CD14-positive monocyte (primary cell): ENCODE measurements at regions not wholly inside any gene's neighbourhood (a gene's known extent, or its start where the extent isn't known, plus 50 kb on each side); places are given as distances from the start of the nearest gene placed in this dataset.

Experiments
- DNase-seq, 3 donors: peaks; one replicate each; pipeline ENCODE4 v3.0.0-alpha.2; 2011 to 2022
- H2AFZ ChIP-seq: 2 replicates; pipeline ENCODE4 v1.6.0; 2012; ENCODE audit warnings: mild to moderate bottlenecking, low read depth, low read length, inconsistent platforms; ENCODE audit not compliant: insufficient read depth, poor library complexity, severe bottlenecking
- H3K27ac ChIP-seq, 2 donors: 1 replicate in 1 of 2; 2 replicates in 1 of 2; pipeline ENCODE4 v1.5.1; 2012 to 2013; ENCODE audit warnings: low read length in 2 of 2, control low read depth in 1 of 2, inconsistent platforms in 1 of 2, low read depth in 1 of 2, mild to moderate bottlenecking in 1 of 2
- H3K27me3 ChIP-seq, 2 donors: one replicate each; pipeline versions ENCODE4 v1.6.0 to v1.6.1; 2011 to 2013; ENCODE audit warnings: low read length in 2 of 2; ENCODE audit not compliant: control insufficient read depth in 2 of 2, insufficient read depth in 2 of 2
- H3K36me3 ChIP-seq, 2 donors: replicated peaks in 1 of 2; 1 replicate in 1 of 2; 2 replicates in 1 of 2; pipeline versions ENCODE4 v1.5.1 to v1.6.1; 2012 to 2013; ENCODE audit warnings: low read length in 2 of 2, control low read depth in 1 of 2, inconsistent platforms in 1 of 2, mild to moderate bottlenecking in 1 of 2; ENCODE audit not compliant: insufficient read depth in 2 of 2, control insufficient read depth in 1 of 2
- H3K4me1 ChIP-seq, 2 donors: 1 replicate in 1 of 2; 2 replicates in 1 of 2; pipeline versions ENCODE4 v1.5.1 to v1.6.1; 2012 to 2013; ENCODE audit warnings: low read length in 2 of 2, control low read depth in 1 of 2, inconsistent platforms in 1 of 2, mild to moderate bottlenecking in 1 of 2, moderate library complexity in 1 of 2; ENCODE audit not compliant: insufficient read depth in 2 of 2, control insufficient read depth in 1 of 2
- H3K4me2 ChIP-seq: replicated peaks from 2 replicates; pipeline ENCODE3; 2012; ENCODE audit warnings: low read length, moderate library complexity, mild to moderate bottlenecking; ENCODE audit not compliant: poor library complexity, severe bottlenecking; ENCODE audit errors: extremely low read depth
- H3K4me3 ChIP-seq, 3 experiments: fragments of 200-600 bp in 1 of 3; sonication (generic) in 1 of 3; replicated peaks in 1 of 3; 1 replicate in 2 of 3; 2 replicates in 1 of 3; pipeline ENCODE4 v1.5.1; 2011 to 2013; ENCODE audit warnings: low read length in 3 of 3, mild to moderate bottlenecking in 3 of 3, control low read depth in 2 of 3, low read depth in 2 of 3, inconsistent platforms in 1 of 3, moderate library complexity in 1 of 3
- H3K79me2 ChIP-seq: 2 replicates; pipeline ENCODE4 v1.6.0; 2012; ENCODE audit warnings: mild to moderate bottlenecking, control low read depth, inconsistent platforms, low read length, moderate library complexity; ENCODE audit not compliant: insufficient read depth
- H3K9ac ChIP-seq: 2 replicates; pipeline ENCODE4 v1.6.0; 2017; ENCODE audit warnings: low read length, mild to moderate bottlenecking; ENCODE audit not compliant: insufficient read depth, poor library complexity, severe bottlenecking
- H3K9me3 ChIP-seq, 2 donors: replicated peaks in 1 of 2; 1 replicate in 1 of 2; 2 replicates in 1 of 2; pipeline versions ENCODE4 v1.5.1 to v1.6.1; 2012 to 2013; ENCODE audit warnings: low read length in 2 of 2, control low read depth in 1 of 2; ENCODE audit not compliant: control insufficient read depth in 1 of 2, insufficient read depth in 1 of 2
- H4K20me1 ChIP-seq: 2 replicates; pipeline ENCODE4 v1.6.0; 2012; ENCODE audit warnings: mild to moderate bottlenecking, low read length, control low read depth, moderate library complexity; ENCODE audit not compliant: insufficient read depth
- H3K27ac Mint-ChIP-seq, 7 donors: one replicate each; pipeline ENCODE4 v1.8.0; 2020; ENCODE audit warnings: mild to moderate bottlenecking in 7 of 7, mixed read lengths in 7 of 7, moderate library complexity in 6 of 7, inconsistent platforms in 2 of 7
- H3K27me3 Mint-ChIP-seq, 3 donors: one replicate each; pipeline ENCODE4 v1.8.0; 2021 to 2022; ENCODE audit warnings: low read depth in 3 of 3, mild to moderate bottlenecking in 3 of 3, mixed read lengths in 3 of 3, moderate library complexity in 3 of 3, inconsistent platforms in 1 of 3
- H3K36me3 Mint-ChIP-seq, 2 donors: one replicate each; pipeline ENCODE4 v1.8.0; 2020; ENCODE audit warnings: mixed read lengths in 2 of 2, inconsistent platforms in 1 of 2, mild to moderate bottlenecking in 1 of 2
- H3K4me1 Mint-ChIP-seq: one replicate; pipeline ENCODE4 v1.8.0; 2020; ENCODE audit warnings: mild to moderate bottlenecking, mixed read lengths
- H3K4me3 Mint-ChIP-seq, 2 donors: one replicate each; pipeline ENCODE4 v1.8.0; 2020; ENCODE audit warnings: mild to moderate bottlenecking in 2 of 2, mixed read lengths in 2 of 2, moderate library complexity in 1 of 2
- H3K9me3 Mint-ChIP-seq, 7 donors: one replicate each; pipeline ENCODE4 v1.8.0; 2020 to 2022; ENCODE audit warnings: mixed read lengths in 7 of 7, mild to moderate bottlenecking in 6 of 7, moderate library complexity in 6 of 7, inconsistent platforms in 2 of 7
- CTCF ChIP-seq: fragments of 200-600 bp; IDR thresholded peaks from one replicate; pipeline ENCODE4 v1.8.0; 2022; ENCODE audit warnings: antibody characterized with exemption, mild to moderate bottlenecking
- WGBS: methylation state at CpG from one replicate; pipeline ENCODE4 v1.1.5; 2013; ENCODE audit warnings: missing lambda C conversion rate; ENCODE audit not compliant: insufficient coverage; 5-methylcytosine and 5-hydroxymethylcytosine counted together
- intact Hi-C, 2 donors: fragments of 100-400 bp; cut with micrococcal nuclease; formaldehyde crosslinking; loops; one replicate each; pipeline versions ENCODE4 v1.15.0 to v1.15.1; 2023

- Histone ChIP-seq H3K9me3 (peaks cover 0 to 5% of the 10 kb centered on the region in 2 donors), H3K4me3 (no peak overlapping the region), H3K27ac (no peak overlapping the region), H2AFZ (no peak overlapping the region), H4K20me1 (no peaks in the 10 kb centered on the region), H3K9ac (no peak overlapping the region), H3K27me3 (no peaks in the 10 kb centered on the region), H3K4me1 (no peaks in the 10 kb centered on the region), H3K79me2 (no peaks in the 10 kb centered on the region), H3K4me2 (no peak overlapping the region), H3K36me3 (no peaks in the 10 kb centered on the region)
- H3K27me3 Mint-ChIP-seq: peaks cover 0 to 4% (median 2%) of the 10 kb centered on the region in 3 donors
- peaks cover under 1 to 26% (median 7%) of the 10 kb centered on the region in 7 donors for H3K9me3 Mint-ChIP-seq
- no peaks in the 10 kb centered on the region for H3K4me1 Mint-ChIP-seq
- no peak overlapping the region for H3K4me3 Mint-ChIP-seq
- WGBS: 85% methylated on average over 4 of the region's 4 CpGs
- H3K36me3 Mint-ChIP-seq: no peaks in the 10 kb centered on the region
- intact Hi-C loops: no loop called here
- DNase-seq: no peak
- no peak for TF ChIP-seq CTCF
- no peak overlapping the region for H3K27ac Mint-ChIP-seq
These were observed 1205.4 kb downstream of the TBC1D22A start for GRCh38 chr22:47967831-47968230.

- no peak overlapping the region for H3K4me3 ChIP-seq
- WGBS: 91% methylated on average over 4 of the region's 6 CpGs
- no peak overlapping the region for H3K4me2 ChIP-seq
- H3K27ac ChIP-seq: no peak overlapping the region
- H3K27me3 ChIP-seq: no peaks in the 10 kb centered on the region
- no peak overlapping the region for H3K9ac ChIP-seq
- no peak overlapping the region for H3K4me3 Mint-ChIP-seq
- H3K36me3 Mint-ChIP-seq: no peaks in the 10 kb centered on the region
- intact Hi-C loops: no loop called here
- H3K27me3 Mint-ChIP-seq: peaks cover 0 to 4% (median 0%) of the 10 kb centered on the region in 3 donors
- no peak for DNase-seq
- H3K9me3 Mint-ChIP-seq: peaks cover 0 to 27% (median 7%) of the 10 kb centered on the region in 7 donors
- H4K20me1 ChIP-seq: no peaks in the 10 kb centered on the region
- TF ChIP-seq CTCF: no peak
- H3K79me2 ChIP-seq: no peaks in the 10 kb centered on the region
- no peak overlapping the region for H2AFZ ChIP-seq
- H3K4me1 Mint-ChIP-seq: no peaks in the 10 kb centered on the region
- peak overlapping the region in 2 of 7 donors; percentile 44 to 46 for H3K27ac Mint-ChIP-seq
- H3K36me3 ChIP-seq: no peaks in the 10 kb centered on the region
- H3K9me3 ChIP-seq: peaks cover 0 to 5% of the 10 kb centered on the region in 2 donors
- no peaks in the 10 kb centered on the region for H3K4me1 ChIP-seq
These were observed 1203.9 kb downstream of the TBC1D22A start for GRCh38 chr22:47966316-47966715.
